ENCODE measurements at regions not wholly inside any gene's neighbourhood (a gene's known extent, or its start where the extent isn't known, plus 50 kb on each side); places are given as distances from the start of the nearest gene placed in this dataset.
"Not testable (repeated sequence)": the region's sequence is repeated elsewhere in the genome, so short reads cannot be mapped to it uniquely, and the experiment has no call there.

GRCh38 chr2:132332345-132333033, 84.1 kb upstream of the GPR39 start:
- not testable (repeated sequence) for DNase-seq

- DNase-seq, result not testable (repeated sequence)
Measured at GRCh38 chr2:132337135-132337534, 79.5 kb upstream of the GPR39 start.

GRCh38 chr2:132337844-132338243, 78.8 kb upstream of the GPR39 start:
- not testable (repeated sequence) for DNase-seq

- DNase-seq, result peak; percentile 33
Measured at GRCh38 chr2:132347041-132347780, 69.4 kb upstream of the GPR39 start.

- peak; percentile 53 for DNase-seq
Measured at GRCh38 chr2:132349092-132349687, 67.4 kb upstream of the GPR39 start.

GRCh38 chr2:132351668-132352067, 64.9 kb upstream of the GPR39 start:
- not testable (repeated sequence) for DNase-seq

- DNase-seq, result peak; percentile 25
Measured at GRCh38 chr2:132352481-132353001, 64.1 kb upstream of the GPR39 start.

GRCh38 chr2:132353380-132353779, 63.2 kb upstream of the GPR39 start:
- not testable (repeated sequence) for DNase-seq

GRCh38 chr2:132360964-132361363, 55.6 kb upstream of the GPR39 start:
- DNase-seq, result not testable (repeated sequence)

- DNase-seq, result not testable (repeated sequence)
Measured at GRCh38 chr2:132361498-132361897, 55.1 kb upstream of the GPR39 start.

GRCh38 chr2:132363352-132363751, 53.3 kb upstream of the GPR39 start:
- DNase-seq, result not testable (repeated sequence)

- not testable (repeated sequence) for DNase-seq
Measured at GRCh38 chr2:132365963-132366362, 50.6 kb upstream of the GPR39 start.

- no peak for DNase-seq
Measured at GRCh38 chr2:132366421-132367180, 50.0 kb upstream of the GPR39 start.

Measured in kidney glomerular epithelial cell (primary cell).